GM12891 (cell line): ENCODE measurements at regions not wholly inside any gene's neighbourhood (a gene's known extent, or its start where the extent isn't known, plus 50 kb on each side); places are given as distances from the start of the nearest gene placed in this dataset.

Source experiments
- PAX5 ChIP-seq: IDR thresholded peaks from 2 replicates; pipeline ENCODE4 v1.6.1; 2011; ENCODE audit warnings: low read length, moderate library complexity, mild to moderate bottlenecking; ENCODE audit not compliant: insufficient read depth, severe bottlenecking
- POLR2A ChIP-seq: IDR thresholded peaks from 2 replicates; pipeline ENCODE4 v1.6.1; 2011; ENCODE audit warnings: low read depth, low read length, control low read depth
- POLR2AphosphoS5 ChIP-seq: IDR thresholded peaks from 2 replicates; pipeline ENCODE4 v1.6.1; 2011; ENCODE audit warnings: low read depth, low read length, control low read depth
- POU2F2 ChIP-seq: IDR thresholded peaks from 2 replicates; pipeline ENCODE4 v1.6.1; 2011; ENCODE audit warnings: low read depth, mild to moderate bottlenecking, control low read depth, low read length, moderate library complexity
- SPI1 ChIP-seq: IDR thresholded peaks from 2 replicates; pipeline ENCODE4 v1.6.1; 2011; ENCODE audit warnings: low read depth, low read length, control low read depth
- TAF1 ChIP-seq: IDR thresholded peaks from 2 replicates; pipeline ENCODE4 v1.6.1; 2011; ENCODE audit warnings: low read depth, low read length, control low read depth

DNA sequence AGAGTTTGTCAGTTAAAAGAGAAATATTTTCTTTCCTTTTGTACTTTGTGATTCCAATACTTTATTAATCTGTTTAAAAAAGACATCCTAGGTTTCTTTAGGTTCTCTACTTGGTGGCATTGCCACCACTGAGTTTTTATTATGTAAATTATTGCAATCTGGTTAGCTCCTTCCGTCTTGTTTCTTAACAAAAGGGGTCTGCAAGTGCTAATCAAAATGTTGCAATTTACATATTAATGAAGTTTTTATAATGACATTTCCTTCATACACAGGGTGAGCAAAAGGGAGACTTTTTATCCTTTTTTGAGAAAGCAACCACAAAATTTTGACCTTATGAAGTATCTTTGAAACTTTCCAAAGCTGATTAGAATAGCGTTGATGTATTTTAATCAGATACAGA lies 1307.3 kb downstream of the ROBO2 start:
- TF ChIP-seq POLR2A (no peak), TAF1 (no peak), POLR2AphosphoS5 (no peak), SPI1 (no peak), POU2F2 (no peak), PAX5 (no peak)
